Effector CD4-positive, alpha-beta T cell (primary cell): ENCODE measurements at regions not wholly inside any gene's neighbourhood (a gene's known extent, or its start where the extent isn't known, plus 50 kb on each side); places are given as distances from the start of the nearest gene placed in this dataset.
"Not testable (repeated sequence)": the region's sequence is repeated elsewhere in the genome, so short reads cannot be mapped to it uniquely, and the experiment has no call there.

ENCODE experiments used
- DNase-seq: peaks from one replicate; pipeline ENCODE4 v3.0.0-alpha.2; 2020

- peak; percentile 2 for DNase-seq
Observed at GRCh38 chr4:101730291-101731117, 60.0 kb upstream of the BANK1 start.

GRCh38 chr4:101727238-101727637 lies 63.3 kb upstream of the BANK1 start:
- DNase-seq = no peak

GRCh38 chr4:101724093-101724492 lies 66.4 kb upstream of the BANK1 start:
- DNase-seq = no peak

GRCh38 chr4:101718810-101719209 lies 71.7 kb upstream of the BANK1 start:
- DNase-seq = no peak

- no peak for DNase-seq
Observed at GRCh38 chr4:101711590-101712260, 78.8 kb upstream of the BANK1 start.

- DNase-seq = no peak
Observed at GRCh38 chr4:101710806-101711205, 79.7 kb upstream of the BANK1 start.

GRCh38 chr4:101708293-101709039 lies 82.1 kb upstream of the BANK1 start:
- DNase-seq = no peak

GRCh38 chr4:101707596-101707995 lies 82.9 kb upstream of the BANK1 start:
- DNase-seq = no peak

GRCh38 chr4:101706535-101707057 lies 83.9 kb upstream of the BANK1 start:
- DNase-seq = no peak

GRCh38 chr4:101701551-101701950 lies 89.0 kb upstream of the BANK1 start:
- no peak for DNase-seq

- DNase-seq = no peak
Observed at GRCh38 chr4:101699441-101700124, 90.9 kb upstream of the BANK1 start.

- DNase-seq = no peak
Observed at GRCh38 chr4:101697266-101697665, 93.3 kb upstream of the BANK1 start.

GRCh38 chr4:101696276-101697010 lies 94.1 kb upstream of the BANK1 start:
- no peak for DNase-seq

GRCh38 chr4:101695176-101695575 lies 95.4 kb upstream of the BANK1 start:
- DNase-seq = no peak

- not testable (repeated sequence) for DNase-seq
Observed at GRCh38 chr4:101694403-101694802, 96.1 kb upstream of the BANK1 start.

GRCh38 chr4:101693842-101694398 lies 96.6 kb upstream of the BANK1 start:
- DNase-seq = no peak

- no peak for DNase-seq
Observed at GRCh38 chr4:101689220-101689619, 101.3 kb upstream of the BANK1 start.

- DNase-seq = no peak
Observed at GRCh38 chr4:101685126-101685525, 105.4 kb upstream of the BANK1 start.

GRCh38 chr4:101682946-101683345 lies 107.6 kb upstream of the BANK1 start:
- no peak for DNase-seq

GRCh38 chr4:101678180-101678579 lies 112.3 kb upstream of the BANK1 start:
- DNase-seq = no peak

GRCh38 chr4:101670897-101671296 lies 119.6 kb upstream of the BANK1 start:
- DNase-seq = no peak

GRCh38 chr4:101670370-101670769 lies 120.2 kb upstream of the BANK1 start:
- DNase-seq = no peak
